ENCODE measurements at regions not wholly inside any gene's neighbourhood (a gene's known extent, or its start where the extent isn't known, plus 50 kb on each side); places are given as distances from the start of the nearest gene placed in this dataset.

GRCh38 chr4:170229006-170229405, 139.2 kb upstream of the AADAT start:
- H3K27me3 ChIP-seq = no peaks in the 10 kb centered on the region
- TF ChIP-seq POLR2A (IDR thresholded peaks at IDR 0.05) = no peak
- TF ChIP-seq, protein P1, sequence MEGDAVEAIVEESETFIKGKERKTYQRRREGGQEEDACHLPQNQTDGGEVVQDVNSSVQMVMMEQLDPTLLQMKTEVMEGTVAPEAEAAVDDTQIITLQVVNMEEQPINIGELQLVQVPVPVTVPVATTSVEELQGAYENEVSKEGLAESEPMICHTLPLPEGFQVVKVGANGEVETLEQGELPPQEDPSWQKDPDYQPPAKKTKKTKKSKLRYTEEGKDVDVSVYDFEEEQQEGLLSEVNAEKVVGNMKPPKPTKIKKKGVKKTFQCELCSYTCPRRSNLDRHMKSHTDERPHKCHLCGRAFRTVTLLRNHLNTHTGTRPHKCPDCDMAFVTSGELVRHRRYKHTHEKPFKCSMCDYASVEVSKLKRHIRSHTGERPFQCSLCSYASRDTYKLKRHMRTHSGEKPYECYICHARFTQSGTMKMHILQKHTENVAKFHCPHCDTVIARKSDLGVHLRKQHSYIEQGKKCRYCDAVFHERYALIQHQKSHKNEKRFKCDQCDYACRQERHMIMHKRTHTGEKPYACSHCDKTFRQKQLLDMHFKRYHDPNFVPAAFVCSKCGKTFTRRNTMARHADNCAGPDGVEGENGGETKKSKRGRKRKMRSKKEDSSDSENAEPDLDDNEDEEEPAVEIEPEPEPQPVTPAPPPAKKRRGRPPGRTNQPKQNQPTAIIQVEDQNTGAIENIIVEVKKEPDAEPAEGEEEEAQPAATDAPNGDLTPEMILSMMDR (IDR thresholded peaks at IDR 0.05) = no peak
- no peak for ATAC-seq
- intact Hi-C loops (cut with DNase I) = no loop called here
- H3K4me1 ChIP-seq = no peaks in the 10 kb centered on the region
- no peak overlapping the region for H3K4me3 ChIP-seq
- no peaks in the 10 kb centered on the region for H3K36me3 ChIP-seq
- no peak overlapping the region for H3K27ac ChIP-seq
- H3K9me3 ChIP-seq = no peaks in the 10 kb centered on the region
- WGBS (ENCODE audit: insufficient coverage, low coverage, low lambda C conversion rate, missing lambda C conversion rate) = 40% methylated on average over 1 of the region's 1 CpG
- DNase-seq = no peak

GRCh38 chr4:170227928-170228327, 138.2 kb upstream of the AADAT start:
- Histone ChIP-seq H3K4me1 (no peaks in the 10 kb centered on the region), H3K4me3 (no peak overlapping the region), H3K27me3 (no peaks in the 10 kb centered on the region), H3K36me3 (no peaks in the 10 kb centered on the region), H3K27ac (no peak overlapping the region), H3K9me3 (no peaks in the 10 kb centered on the region)
- DNase-seq = no peak
- WGBS (ENCODE audit: insufficient coverage, low coverage, low lambda C conversion rate, missing lambda C conversion rate) = 95% methylated on average over 2 of the region's 2 CpGs
- ATAC-seq = no peak
- intact Hi-C loops (cut with DNase I) = no loop called here
- TF ChIP-seq POLR2A (IDR thresholded peaks at IDR 0.05) = no peak

DNA sequence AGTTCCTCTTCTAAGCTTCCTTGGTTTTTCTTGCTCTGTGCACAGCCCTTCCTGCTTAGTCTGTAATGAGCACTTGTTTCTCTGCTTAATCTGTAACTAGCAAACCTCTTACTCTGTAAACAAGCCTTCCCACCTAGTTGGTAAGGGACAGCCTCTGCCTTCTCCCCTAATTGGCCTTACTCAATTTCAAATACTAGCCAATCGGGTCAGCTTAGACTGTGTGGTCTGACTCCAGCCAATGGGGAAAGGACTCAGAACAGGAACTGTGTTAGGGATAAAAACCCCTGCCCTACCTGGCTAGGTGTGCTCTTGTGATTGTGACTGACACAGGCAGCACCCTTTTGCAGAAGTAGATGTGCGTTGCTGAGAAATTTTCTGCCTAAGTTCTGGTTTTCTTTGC, 136.5 kb upstream of the AADAT start:
- ATAC-seq (peak; percentile 32 to 94 (median 68)), DNase-seq (peak in 1 of 3 donors; percentile 76)
- Histone ChIP-seq H3K27ac (no peak overlapping the region), H3K4me3 (no peak overlapping the region), H3K36me3 (no peaks in the 10 kb centered on the region), H3K9me3 (no peaks in the 10 kb centered on the region), H3K4me1 (no peaks in the 10 kb centered on the region), H3K27me3 (no peaks in the 10 kb centered on the region)
- TF ChIP-seq, protein P1 (IDR thresholded peaks at IDR 0.05) = no peak
- TF ChIP-seq POLR2A (IDR thresholded peaks at IDR 0.05) = peak; percentile 82
- WGBS (ENCODE audit: insufficient coverage, low coverage, low lambda C conversion rate, missing lambda C conversion rate) = 28% methylated on average over 2 of the region's 2 CpGs
- intact Hi-C loops (cut with DNase I) = no loop called here

DNA sequence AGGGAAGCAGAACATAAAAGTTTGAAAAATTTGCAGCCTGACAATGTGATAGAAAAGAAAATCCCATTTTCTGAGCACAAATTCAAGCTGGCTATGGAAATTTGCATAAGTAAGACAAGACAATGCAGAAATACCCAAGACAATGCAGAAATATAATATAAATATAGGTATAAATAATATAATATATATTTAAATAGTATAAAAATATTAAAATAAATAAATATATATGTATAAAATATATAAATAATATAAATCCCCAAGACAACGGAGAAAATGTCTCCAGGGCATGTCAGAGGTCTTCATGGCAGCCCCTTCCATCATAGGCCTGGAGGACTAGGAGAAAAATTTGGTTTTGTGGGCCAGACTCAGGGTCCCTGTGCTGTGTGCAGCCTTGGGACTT, 125.0 kb upstream of the AADAT start:
- intact Hi-C loops (cut with DNase I) = no loop called here
- no peaks in the 10 kb centered on the region for H3K36me3 ChIP-seq
- no peak for TF ChIP-seq POLR2A (IDR thresholded peaks at IDR 0.05)
- TF ChIP-seq, protein P1 (IDR thresholded peaks at IDR 0.05) = no peak
- DNase-seq (no peak), ATAC-seq (no peak)
- H3K27me3 ChIP-seq = no peaks in the 10 kb centered on the region
- 46% methylated on average over 1 of the region's 1 CpG for WGBS (ENCODE audit: insufficient coverage, low coverage, low lambda C conversion rate, missing lambda C conversion rate)
- no peaks in the 10 kb centered on the region for H3K4me1 ChIP-seq
- no peak overlapping the region for H3K27ac ChIP-seq
- H3K4me3 ChIP-seq = no peak overlapping the region
- H3K9me3 ChIP-seq = no peaks in the 10 kb centered on the region

DNA sequence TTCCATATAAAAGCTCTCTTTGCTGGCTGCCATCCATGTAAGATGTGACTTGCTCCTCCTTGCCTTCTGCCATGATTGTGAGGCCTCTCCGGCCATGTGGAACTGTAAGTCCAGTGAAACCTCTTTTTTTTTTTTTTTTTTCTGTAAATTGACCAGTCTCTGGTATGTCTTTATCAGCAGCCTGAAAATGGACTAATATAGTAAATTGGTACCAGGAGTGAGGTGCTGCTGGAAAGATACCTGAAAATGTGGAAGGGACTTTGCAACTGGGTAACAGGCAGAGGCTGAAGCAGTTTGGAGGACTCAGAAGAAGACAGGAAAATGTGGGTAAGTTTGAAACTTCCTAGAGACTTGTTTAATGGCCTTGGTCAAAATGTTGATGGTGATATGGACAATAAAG, 124.3 kb upstream of the AADAT start:
- Histone ChIP-seq H3K36me3 (no peaks in the 10 kb centered on the region), H3K9me3 (no peaks in the 10 kb centered on the region), H3K27me3 (no peaks in the 10 kb centered on the region), H3K27ac (no peak overlapping the region), H3K4me1 (no peaks in the 10 kb centered on the region), H3K4me3 (no peak overlapping the region)
- DNase-seq (no peak), ATAC-seq (no peak)
- intact Hi-C loops (cut with DNase I) = no loop called here
- 65% methylated on average over 1 of the region's 1 CpG for WGBS (ENCODE audit: insufficient coverage, low coverage, low lambda C conversion rate, missing lambda C conversion rate)
- TF ChIP-seq, protein P1 (IDR thresholded peaks at IDR 0.05) = no peak
- TF ChIP-seq POLR2A (IDR thresholded peaks at IDR 0.05) = no peak

Measured in right lobe of liver (tissue), 6 donors.